ENCODE measurements at regions not wholly inside any gene's neighbourhood (a gene's known extent, or its start where the extent isn't known, plus 50 kb on each side); places are given as distances from the start of the nearest gene placed in this dataset.

GRCh38 chr15:29390051-29390450, 120.4 kb upstream of the NSMCE3 start:
- DNase-seq (ENCODE audit: low read depth in 4 of 4, low spot score in 3 of 4) = peak in 1 of 4 donors; percentile 25

- DNase-seq (ENCODE audit: low read depth in 4 of 4, low spot score in 3 of 4) = no peak
These were observed 116.9 kb upstream of the NSMCE3 start for GRCh38 chr15:29386523-29386922.

- DNase-seq (ENCODE audit: low read depth in 4 of 4, low spot score in 3 of 4) = no peak
These were observed 113.7 kb upstream of the NSMCE3 start for GRCh38 chr15:29383367-29383766.

- no peak for DNase-seq (ENCODE audit: low read depth in 4 of 4, low spot score in 3 of 4)
These were observed 113.2 kb upstream of the NSMCE3 start for GRCh38 chr15:29382862-29383261.

- DNase-seq (ENCODE audit: low read depth in 4 of 4, low spot score in 3 of 4) = no peak
These were observed 110.8 kb upstream of the NSMCE3 start for GRCh38 chr15:29380466-29380865.

GRCh38 chr15:29379647-29380046, 110.0 kb upstream of the NSMCE3 start:
- DNase-seq (ENCODE audit: low read depth in 4 of 4, low spot score in 3 of 4) = no peak

- DNase-seq (ENCODE audit: low read depth in 4 of 4, low spot score in 3 of 4) = no peak
These were observed 107.5 kb upstream of the NSMCE3 start for GRCh38 chr15:29377161-29377560.

GRCh38 chr15:29376590-29376989, 107.0 kb upstream of the NSMCE3 start:
- DNase-seq (ENCODE audit: low read depth in 4 of 4, low spot score in 3 of 4) = no peak

GRCh38 chr15:29369261-29369660, 99.6 kb upstream of the NSMCE3 start:
- no peak for DNase-seq (ENCODE audit: low read depth in 4 of 4, low spot score in 3 of 4)

- DNase-seq (ENCODE audit: low read depth in 4 of 4, low spot score in 3 of 4) = no peak
These were observed 94.9 kb upstream of the NSMCE3 start for GRCh38 chr15:29364426-29365078.

- DNase-seq (ENCODE audit: low read depth in 4 of 4, low spot score in 3 of 4) = no peak
These were observed 91.9 kb upstream of the NSMCE3 start for GRCh38 chr15:29361560-29361959.

- no peak for DNase-seq (ENCODE audit: low read depth in 4 of 4, low spot score in 3 of 4)
These were observed 90.5 kb upstream of the NSMCE3 start for GRCh38 chr15:29360152-29360551.

- DNase-seq (ENCODE audit: low read depth in 4 of 4, low spot score in 3 of 4) = no peak
These were observed 87.2 kb upstream of the NSMCE3 start for GRCh38 chr15:29356786-29357185.

GRCh38 chr15:29355477-29355876, 85.9 kb upstream of the NSMCE3 start:
- no peak for DNase-seq (ENCODE audit: low read depth in 4 of 4, low spot score in 3 of 4)

- DNase-seq (ENCODE audit: low read depth in 4 of 4, low spot score in 3 of 4) = no peak
These were observed 82.8 kb upstream of the NSMCE3 start for GRCh38 chr15:29352402-29352801.

GRCh38 chr15:29349196-29349595, 79.6 kb upstream of the NSMCE3 start:
- no peak for DNase-seq (ENCODE audit: low read depth in 4 of 4, low spot score in 3 of 4)

GRCh38 chr15:29348336-29348914, 78.8 kb upstream of the NSMCE3 start:
- DNase-seq (ENCODE audit: low read depth in 4 of 4, low spot score in 3 of 4) = no peak

- no peak for DNase-seq (ENCODE audit: low read depth in 4 of 4, low spot score in 3 of 4)
These were observed 77.4 kb upstream of the NSMCE3 start for GRCh38 chr15:29346998-29347397.

- no peak for DNase-seq (ENCODE audit: low read depth in 4 of 4, low spot score in 3 of 4)
These were observed 76.2 kb upstream of the NSMCE3 start for GRCh38 chr15:29345549-29346525.

- DNase-seq (ENCODE audit: low read depth in 4 of 4, low spot score in 3 of 4) = no peak
These were observed 74.9 kb upstream of the NSMCE3 start for GRCh38 chr15:29344474-29344873.

- no peak for DNase-seq (ENCODE audit: low read depth in 4 of 4, low spot score in 3 of 4)
These were observed 73.6 kb upstream of the NSMCE3 start for GRCh38 chr15:29343229-29343628.

- no peak for DNase-seq (ENCODE audit: low read depth in 4 of 4, low spot score in 3 of 4)
These were observed 72.6 kb upstream of the NSMCE3 start for GRCh38 chr15:29342201-29342600.
